K562 (cell line): ENCODE measurements at regions not wholly inside any gene's neighbourhood (a gene's known extent, or its start where the extent isn't known, plus 50 kb on each side); places are given as distances from the start of the nearest gene placed in this dataset.

Experiments used
- ATAC-seq: fragments of 200-7000 bp; cut with Tn5 transposase; 3 replicates; pipeline ENCODE4 v1.9.1; 2020; ENCODE audit warnings: moderate library complexity
- BruUV-seq: library from RNA; stranded (reverse); fragments of 400-500 nt; replicated peaks from 2 replicates; lab custom pipeline; 2021; lab: Mats Ljungman, UMichigan
- CTCF ChIA-PET: fragments of 300-600 bp; formaldehyde crosslinking; extraction: SDS; loops from one replicate; lab custom pipeline; 2021; ENCODE audit warnings: low intra/inter-chr PET ratio; lab: Yijun Ruan, JAX
- POLR2A ChIA-PET: fragments of 300-600, 350-650 bp; sonication (Branson Sonifier 250); formaldehyde crosslinking; extraction: SDS; loops from one replicate; lab custom pipeline; 2021; ENCODE audit warnings: antibody characterized with exemption, inconsistent platforms; lab: Yijun Ruan, JAX
- DNase-seq, 4 experiments: peaks; one replicate each; pipeline versions ENCODE4 v3.0.0 to v3.0.0-alpha.2; 2011 to 2018; ENCODE audit warnings: low spot score in 3 of 4, mixed read lengths in 3 of 4; ENCODE audit errors: extremely low read depth in 1 of 4
- FAIRE-seq: peaks from 2 replicates; lab custom pipeline; 2011; peaks lifted over from hg19 to GRCh38; lab: Jason Lieb, UNC
- H2AFZ ChIP-seq: 2 replicates; pipeline ENCODE4 v1.6.0; 2011; ENCODE audit warnings: low read depth, low read length, control low read depth, inconsistent platforms
- H3K27ac ChIP-seq: fragments of 200-600 bp; 3 replicates; pipeline ENCODE4 v1.8.0; 2011; ENCODE audit warnings: low read depth, mild to moderate bottlenecking, control low read depth, inconsistent platforms, low read length, moderate library complexity, mixed read lengths; ENCODE audit errors: extremely low read depth
- H3K27me3 ChIP-seq, 2 experiments: fragments of 300-600 bp in 1 of 2; 2 replicates in 1 of 2; 3 replicates in 1 of 2; pipeline versions ENCODE4 v1.6.0 to v1.8.0; 2011; ENCODE audit warnings: inconsistent platforms in 2 of 2, low read length in 2 of 2, mild to moderate bottlenecking in 1 of 2, mixed read lengths in 1 of 2, moderate library complexity in 1 of 2; ENCODE audit not compliant: control insufficient read depth in 2 of 2, insufficient read depth in 2 of 2
- H3K36me3 ChIP-seq: fragments of 300-600 bp; 3 replicates; pipeline ENCODE4 v1.8.0; 2011; ENCODE audit warnings: mild to moderate bottlenecking, low read length, inconsistent platforms; ENCODE audit not compliant: control insufficient read depth, insufficient read depth
- H3K4me1 ChIP-seq, 2 experiments: fragments of 200-600 bp in 1 of 2; replicated peaks in 1 of 2; 2 replicates in 1 of 2; 3 replicates in 1 of 2; pipeline versions ENCODE4 v1.5.1 to v1.8.0; 2011; ENCODE audit warnings: inconsistent platforms in 2 of 2, low read length in 2 of 2, mild to moderate bottlenecking in 1 of 2, mixed read lengths in 1 of 2, moderate library complexity in 1 of 2; ENCODE audit not compliant: control insufficient read depth in 2 of 2, insufficient read depth in 2 of 2
- H3K4me2 ChIP-seq: 2 replicates; pipeline ENCODE4 v1.6.1; 2011; ENCODE audit warnings: low read length, control low read depth, inconsistent platforms, mixed read lengths; ENCODE audit not compliant: insufficient read depth
- H3K4me3 ChIP-seq: fragments of 200-600 bp; sonication (generic), shearing (Covaris generic); 2 replicates; pipeline ENCODE4 v1.5.1; 2016; ENCODE audit warnings: control low read depth, inconsistent platforms
- H3K79me2 ChIP-seq: fragments of 200-600 bp; 3 replicates; pipeline ENCODE4 v1.8.0; 2011; ENCODE audit warnings: low read length, inconsistent platforms; ENCODE audit not compliant: control insufficient read depth, insufficient read depth
- H3K9ac ChIP-seq, 2 experiments: 2 replicates each; pipeline versions ENCODE4 v1.6.0 to v1.6.1; 2011; ENCODE audit warnings: low read depth in 2 of 2, low read length in 2 of 2, control low read depth in 1 of 2, inconsistent platforms in 1 of 2, mild to moderate bottlenecking in 1 of 2, mixed read lengths in 1 of 2; ENCODE audit not compliant: insufficient read depth in 1 of 2
- H3K9me1 ChIP-seq: one replicate; pipeline ENCODE4 v1.6.0; 2011; ENCODE audit warnings: inconsistent platforms, mild to moderate bottlenecking, low read length, moderate library complexity; ENCODE audit not compliant: control insufficient read depth, insufficient read depth
- H3K9me3 ChIP-seq: replicated peaks from 2 replicates; pipeline ENCODE4 v1.5.1; 2011; ENCODE audit warnings: low read depth, low read length, inconsistent platforms; ENCODE audit not compliant: control insufficient read depth, insufficient read depth
- H4K20me1 ChIP-seq: replicated peaks from 2 replicates; pipeline ENCODE4 v1.6.1; 2011; ENCODE audit warnings: low read length, inconsistent platforms, mixed read lengths; ENCODE audit not compliant: control insufficient read depth, insufficient read depth
- BRCA1 ChIP-seq, 2 experiments: fragments of 450-650 bp in 1 of 2; sonication (generic) in 1 of 2; formaldehyde crosslinking in 1 of 2; IDR thresholded peaks; 2 replicates each; pipeline versions ENCODE4 v1.5.0 to v1.6.1; 2017 to 2020; ENCODE audit warnings: mild to moderate bottlenecking in 1 of 2, missing genetic modification reagents in 1 of 2
- HIVEP1 ChIP-seq: fragments of 250-450 bp; sonication (Bioruptor Pico); IDR thresholded peaks from 2 replicates; pipeline ENCODE4 v1.4.0; 2020; ENCODE audit warnings: mild to moderate bottlenecking
- NCOA4 ChIP-seq: fragments of 450-650 bp; IDR thresholded peaks from 2 replicates; pipeline ENCODE4 v1.6.1; 2018; ENCODE audit warnings: mild to moderate bottlenecking; ENCODE audit not compliant: partially characterized antibody
- NFIX ChIP-seq: fragments of 250-450 bp; sonication (Bioruptor Pico); IDR thresholded peaks from 2 replicates; pipeline ENCODE4 v1.4.0; 2020; ENCODE audit warnings: low read depth, mild to moderate bottlenecking, moderate library complexity
- OTX1 ChIP-seq: fragments of 450-650 bp; formaldehyde crosslinking; IDR thresholded peaks from 2 replicates; pipeline ENCODE4 v1.4.0; 2022; ENCODE audit warnings: mild to moderate bottlenecking
- PHB ChIP-seq: fragments of 250-450 bp; sonication (Bioruptor Pico); IDR thresholded peaks from 2 replicates; pipeline ENCODE4 v1.5.0; 2021
- RBM22 ChIP-seq: fragments of 200-400 bp; formaldehyde crosslinking; IDR thresholded peaks from 2 replicates; pipeline ENCODE4 v1.6.1; 2018; ENCODE audit warnings: low read length, low read depth; ENCODE audit not compliant: poor library complexity, severe bottlenecking
- SIRT6 ChIP-seq: IDR thresholded peaks from one replicate; pipeline ENCODE4 v1.6.1; 2012; ENCODE audit warnings: low read depth, mild to moderate bottlenecking, control low read depth, inconsistent platforms, low read length, moderate library complexity
- WGBS: fragments of 100-300 bp; shearing (Covaris generic); methylation state at CpG from one replicate; pipeline ENCODE4 v1.1.6; 2016; ENCODE audit warnings: low coverage, mixed read lengths; ENCODE audit not compliant: insufficient coverage; ENCODE audit errors: missing lambda C conversion rate; 5-methylcytosine and 5-hydroxymethylcytosine counted together
- in situ Hi-C: fragments of 300-500 bp; cut with MboI; formaldehyde crosslinking; loops from 4 replicates; pipeline ENCODE4 v1.15.0; 2018; ENCODE audit warnings: inconsistent platforms, mixed read lengths
- intact Hi-C: fragments of 100-400 bp; cut with micrococcal nuclease; formaldehyde crosslinking; loops from 2 replicates; pipeline ENCODE4 v1.14.2; 2022
- TF ChIP-seq, protein P1 (sequence below), 2 experiments: fragments of 450-650 bp; IDR thresholded peaks; 2 replicates each; pipeline ENCODE4 v1.6.1; 2016; ENCODE audit warnings: mild to moderate bottlenecking in 2 of 2, borderline replicate concordance in 1 of 2, low read depth in 1 of 2, moderate library complexity in 1 of 2

- whole genome bisulfite sequencing = 9% methylated on average over 2 of the region's 2 CpGs
- Histone ChIP-seq H4K20me1 (no peaks in the 10 kb centered on the region), H3K79me2 (no peaks in the 10 kb centered on the region), H3K27ac (no peak overlapping the region), H3K9ac (no peak overlapping the region), H3K27me3 (no peaks in the 10 kb centered on the region), H3K4me2 (no peak overlapping the region), H3K4me3 (no peak overlapping the region), H2AFZ (no peak overlapping the region), H3K9me1 (no peaks in the 10 kb centered on the region), H3K36me3 (no peaks in the 10 kb centered on the region), H3K4me1 (no peaks in the 10 kb centered on the region), H3K9me3 (no peaks in the 10 kb centered on the region)
- ChIA-PET POLR2A (no interaction called here), CTCF (no interaction called here)
- FAIRE-seq (no peak), ATAC-seq (no peak), DNase-seq (no peak)
- in situ Hi-C loops (no loop called here), intact Hi-C loops (no loop called here)
- no peak for TF ChIP-seq HIVEP1
- TF ChIP-seq NFIX (CRISPR knock-in tag) = no peak
- no TSS peak for BruUV-seq
These were observed 359.0 kb upstream of the RORB start for GRCh38 chr9:74138182-74138581.

DNA sequence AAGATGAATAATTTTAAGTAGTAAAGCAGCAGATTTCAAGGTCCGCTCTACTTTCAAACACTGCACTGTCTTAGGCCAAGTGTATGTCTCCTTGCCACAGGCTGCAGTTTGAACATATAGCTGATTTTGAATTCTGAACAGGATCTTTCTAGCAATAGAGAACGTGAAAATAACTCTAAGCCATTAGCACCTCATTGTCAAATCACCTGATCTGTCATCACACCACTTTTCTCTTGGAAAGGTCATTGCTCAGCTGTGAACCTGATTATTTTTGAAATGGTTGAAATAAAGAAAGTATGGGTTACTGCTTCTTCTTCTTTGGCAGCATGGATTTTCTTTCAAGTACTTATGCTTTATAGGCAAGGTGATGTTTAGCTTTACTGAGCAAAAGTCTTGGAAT is 357.0 kb upstream of the RORB start:
- H3K4me1 ChIP-seq = no peaks in the 10 kb centered on the region
- ATAC-seq (no peak), DNase-seq (no peak), FAIRE-seq (no peak)
- H3K79me2 ChIP-seq = no peaks in the 10 kb centered on the region
- no peaks in the 10 kb centered on the region for H3K27me3 ChIP-seq
- ChIA-PET CTCF (no interaction called here), POLR2A (no interaction called here)
- H3K9ac ChIP-seq = no peak overlapping the region
- 0% methylated on average over 2 of the region's 2 CpGs for WGBS
- H2AFZ ChIP-seq = no peak overlapping the region
- H3K4me2 ChIP-seq = no peak overlapping the region
- no peaks in the 10 kb centered on the region for H4K20me1 ChIP-seq
- no TSS peak for BruUV-seq
- in situ Hi-C loops = no loop called here
- H3K36me3 ChIP-seq = no peaks in the 10 kb centered on the region
- no peak overlapping the region for H3K4me3 ChIP-seq
- no peaks in the 10 kb centered on the region for H3K9me3 ChIP-seq
- H3K27ac ChIP-seq = no peak overlapping the region
- no peaks in the 10 kb centered on the region for H3K9me1 ChIP-seq
- intact Hi-C loops = no loop called here
- TF ChIP-seq BRCA1 (IDR thresholded peaks at IDR 0.05) (no peak), BRCA1 (CRISPR knock-in tag; IDR thresholded peaks at IDR 0.05) (no peak), HIVEP1 (no peak), PHB (CRISPR knock-in tag) (no peak), RBM22 (no peak), SIRT6 (no peak), OTX1 (CRISPR knock-in tag) (no peak), NCOA4 (no peak)
- TF ChIP-seq, protein P1, sequence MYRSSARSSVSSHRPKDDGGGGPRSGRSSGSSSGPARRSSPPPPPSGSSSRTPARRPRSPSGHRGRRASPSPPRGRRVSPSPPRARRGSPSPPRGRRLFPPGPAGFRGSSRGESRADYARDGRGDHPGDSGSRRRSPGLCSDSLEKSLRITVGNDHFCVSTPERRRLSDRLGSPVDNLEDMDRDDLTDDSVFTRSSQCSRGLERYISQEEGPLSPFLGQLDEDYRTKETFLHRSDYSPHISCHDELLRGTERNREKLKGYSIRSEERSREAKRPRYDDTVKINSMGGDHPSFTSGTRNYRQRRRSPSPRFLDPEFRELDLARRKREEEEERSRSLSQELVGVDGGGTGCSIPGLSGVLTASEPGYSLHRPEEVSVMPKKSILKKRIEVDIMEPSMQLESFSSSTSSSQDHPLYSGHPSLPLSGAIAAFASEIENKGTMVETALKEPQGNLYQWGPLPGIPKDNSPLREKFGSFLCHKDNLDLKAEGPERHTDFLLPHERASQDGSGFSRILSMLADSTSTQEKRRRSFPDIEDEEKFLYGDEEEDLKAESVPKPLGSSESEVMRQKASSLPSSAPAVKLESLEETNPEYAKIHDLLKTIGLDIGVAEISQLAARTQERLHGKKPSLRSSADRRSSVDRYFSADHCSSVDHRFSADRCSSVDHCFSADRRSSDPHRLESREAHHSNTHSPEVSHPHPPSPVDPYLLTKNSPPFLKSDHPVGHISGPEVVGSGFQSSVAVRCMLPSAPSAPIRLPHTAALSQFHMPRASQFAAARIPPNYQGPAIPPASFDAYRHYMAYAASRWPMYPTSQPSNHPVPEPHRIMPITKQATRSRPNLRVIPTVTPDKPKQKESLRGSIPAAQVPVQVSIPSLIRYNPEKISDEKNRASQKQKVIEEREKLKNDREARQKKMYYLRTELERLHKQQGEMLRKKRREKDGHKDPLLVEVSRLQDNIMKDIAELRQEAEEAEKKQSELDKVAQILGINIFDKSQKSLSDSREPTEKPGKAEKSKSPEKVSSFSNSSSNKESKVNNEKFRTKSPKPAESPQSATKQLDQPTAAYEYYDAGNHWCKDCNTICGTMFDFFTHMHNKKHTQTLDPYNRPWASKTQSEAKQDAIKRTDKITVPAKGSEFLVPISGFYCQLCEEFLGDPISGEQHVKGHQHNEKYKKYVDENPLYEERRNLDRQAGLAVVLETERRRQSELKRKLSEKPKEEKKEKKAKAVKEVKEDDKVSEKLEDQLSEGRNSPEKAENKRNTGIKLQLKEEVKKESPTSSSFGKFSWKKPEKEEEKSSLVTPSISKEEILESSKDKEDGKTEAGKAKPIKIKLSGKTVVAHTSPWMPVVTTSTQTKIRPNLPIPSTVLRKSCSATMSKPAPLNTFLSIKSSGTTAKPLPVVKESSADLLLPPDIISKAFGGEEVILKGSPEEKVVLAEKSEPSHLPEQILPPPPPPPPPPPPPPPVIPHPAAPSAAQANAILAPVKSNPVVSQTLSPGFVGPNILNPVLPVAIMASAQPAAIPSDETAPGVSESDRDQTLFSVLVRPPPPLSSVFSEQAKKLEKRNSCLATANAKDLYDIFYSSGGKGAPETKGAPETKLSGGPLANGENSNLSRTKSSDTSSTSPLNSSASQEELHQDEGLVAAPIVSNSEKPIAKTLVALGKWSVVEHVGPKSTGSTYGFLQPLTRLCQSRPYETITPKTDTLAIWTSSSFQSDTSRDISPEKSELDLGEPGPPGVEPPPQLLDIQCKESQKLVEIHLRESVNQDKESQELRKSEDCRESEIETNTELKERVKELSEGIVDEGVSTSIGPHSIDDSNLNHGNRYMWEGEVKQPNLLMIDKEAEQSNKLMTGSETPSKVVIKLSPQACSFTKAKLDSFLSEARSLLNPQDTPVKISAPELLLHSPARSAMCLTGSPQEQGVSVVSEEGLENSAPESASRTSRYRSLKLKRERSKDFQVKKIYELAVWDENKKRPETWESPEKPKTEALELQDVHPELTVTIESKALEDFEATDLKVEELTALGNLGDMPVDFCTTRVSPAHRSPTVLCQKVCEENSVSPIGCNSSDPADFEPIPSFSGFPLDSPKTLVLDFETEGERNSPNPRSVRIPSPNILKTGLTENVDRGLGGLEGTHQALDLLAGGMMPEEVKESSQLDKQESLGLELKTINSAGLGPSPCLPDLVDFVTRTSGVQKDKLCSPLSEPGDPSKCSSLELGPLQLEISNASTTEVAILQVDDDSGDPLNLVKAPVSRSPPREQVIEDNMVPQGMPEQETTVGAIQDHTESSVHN (IDR thresholded peaks at IDR 0.05; ENCODE audit: borderline replicate concordance in 1 of 2, low read depth in 1 of 2) = no peak
